Sigmoid colon (tissue), 6 donors: ENCODE measurements at regions not wholly inside any gene's neighbourhood (a gene's known extent, or its start where the extent isn't known, plus 50 kb on each side); places are given as distances from the start of the nearest gene placed in this dataset.

Experiments used
- DNase-seq: peaks from one replicate; pipeline ENCODE4 v3.0.0-alpha.2; 2019
- H3K27ac ChIP-seq, 4 donors: fragments of 200-600 bp; sonication (generic); one replicate each; pipeline ENCODE4 v1.5.1; 2016 to 2019; ENCODE audit warnings: mild to moderate bottlenecking in 1 of 4
- H3K27me3 ChIP-seq, 3 donors: fragments of 200-600 bp; sonication (generic); one replicate each; pipeline ENCODE4 v1.5.1; 2019; ENCODE audit warnings: mild to moderate bottlenecking in 1 of 3
- H3K36me3 ChIP-seq, 4 donors: fragments of 200-600 bp; sonication (generic); one replicate each; pipeline ENCODE4 v1.5.1; 2016 to 2019
- H3K4me1 ChIP-seq, 4 donors: fragments of 200-600 bp; sonication (generic); one replicate each; pipeline ENCODE4 v1.5.1; 2017 to 2019
- H3K4me3 ChIP-seq, 4 donors: fragments of 200-600 bp; sonication (generic); one replicate each; pipeline ENCODE4 v1.5.1; 2017 to 2019; ENCODE audit warnings: mild to moderate bottlenecking in 2 of 4, moderate library complexity in 1 of 4
- H3K9me3 ChIP-seq, 4 donors: fragments of 200-600 bp in 3 of 4; sonication (generic) in 3 of 4; one replicate each; pipeline versions ENCODE4 v1.5.1 to v1.6.1; 2013 to 2019
- CTCF ChIP-seq, 4 experiments: fragments of 450-650 bp in 3 of 4; fragments of 200-600 bp in 1 of 4; IDR thresholded peaks; one replicate each; pipeline ENCODE4 v1.5.1; 2016 to 2019; ENCODE audit warnings: antibody characterized with exemption in 4 of 4, mild to moderate bottlenecking in 3 of 4, moderate library complexity in 2 of 4
- EP300 ChIP-seq, 4 donors: sonication (generic); formaldehyde crosslinking; IDR thresholded peaks; one replicate each; pipeline ENCODE4 v1.6.1; 2017; ENCODE audit warnings: antibody characterized with exemption in 4 of 4
- POLR2A ChIP-seq, 2 donors: fragments of 450-650 bp; IDR thresholded peaks; one replicate each; pipeline ENCODE4 v1.6.1; 2016; ENCODE audit warnings: antibody characterized with exemption in 2 of 2, mild to moderate bottlenecking in 2 of 2, moderate library complexity in 2 of 2
- POLR2AphosphoS5 ChIP-seq, 4 donors: sonication (generic); formaldehyde crosslinking; IDR thresholded peaks; one replicate each; pipeline ENCODE4 v1.6.1; 2017; ENCODE audit warnings: antibody characterized with exemption in 4 of 4
- WGBS, 2 donors: extraction: QIAGEN DNeasy Blood & Tissue Kit; methylation state at CpG; one replicate each; pipeline ENCODE4 v1.1.7; 2013; 5-methylcytosine and 5-hydroxymethylcytosine counted together
- intact Hi-C: fragments of 100-400 bp; cut with DNase I; formaldehyde crosslinking; loops from one replicate; pipeline ENCODE4 v1.15.1; 2023
- donor health status: healthy with polysubstance abuse.
- donor health status: healthy.

- intact Hi-C loops, result no loop called here
- 32 to 45% methylated on average over 1 of the region's 1 CpG for WGBS, 2 donors
- no peaks in the 10 kb centered on the region for H3K27me3 ChIP-seq
- no peak for TF ChIP-seq POLR2A (IDR thresholded peaks at IDR 0.05)
- TF ChIP-seq CTCF (IDR thresholded peaks at IDR 0.05), result no peak
- no peak for TF ChIP-seq EP300 (IDR thresholded peaks at IDR 0.05)
- no peak for TF ChIP-seq POLR2AphosphoS5 (IDR thresholded peaks at IDR 0.05)
- no peak overlapping the region for H3K27ac ChIP-seq
- H3K9me3 ChIP-seq, result peaks cover 0 to 10% (median 8%) of the 10 kb centered on the region in 4 donors
- no peak overlapping the region for H3K4me3 ChIP-seq
- H3K4me1 ChIP-seq, result no peaks in the 10 kb centered on the region
- H3K36me3 ChIP-seq, result no peaks in the 10 kb centered on the region
- no peak for DNase-seq
Measured at GRCh38 chr6:67676892-67677291, 958.2 kb upstream of the ADGRB3 start.

- Histone ChIP-seq H3K9me3 (peaks cover 0 to 4% (median 0%) of the 10 kb centered on the region in 4 donors), H3K4me3 (no peak overlapping the region), H3K27ac (no peak overlapping the region), H3K4me1 (no peaks in the 10 kb centered on the region), H3K36me3 (no peaks in the 10 kb centered on the region), H3K27me3 (no peaks in the 10 kb centered on the region)
- DNase-seq, result no peak
- WGBS, 2 donors, result 83 to 86% methylated on average over 2 of the region's 2 CpGs
- intact Hi-C loops, result no loop called here
- TF ChIP-seq CTCF (IDR thresholded peaks at IDR 0.05), result no peak
- TF ChIP-seq POLR2A (IDR thresholded peaks at IDR 0.05), result no peak
- no peak for TF ChIP-seq EP300 (IDR thresholded peaks at IDR 0.05)
- TF ChIP-seq POLR2AphosphoS5 (IDR thresholded peaks at IDR 0.05), result no peak
Measured at GRCh38 chr6:67667637-67668422, 967.3 kb upstream of the ADGRB3 start.

GRCh38 chr6:67666177-67666964 lies 968.7 kb upstream of the ADGRB3 start:
- Histone ChIP-seq H3K4me1 (no peaks in the 10 kb centered on the region), H3K9me3 (no peaks in the 10 kb centered on the region), H3K27me3 (no peaks in the 10 kb centered on the region), H3K27ac (no peak overlapping the region), H3K4me3 (no peak overlapping the region), H3K36me3 (no peaks in the 10 kb centered on the region)
- intact Hi-C loops, result no loop called here
- TF ChIP-seq CTCF (IDR thresholded peaks at IDR 0.05) (no peak), POLR2A (IDR thresholded peaks at IDR 0.05) (no peak), EP300 (IDR thresholded peaks at IDR 0.05) (no peak), POLR2AphosphoS5 (IDR thresholded peaks at IDR 0.05) (no peak)
- 62 to 77% methylated on average over 4 of the region's 4 CpGs for WGBS, 2 donors
- DNase-seq, result no peak

GRCh38 chr6:67664942-67665341 lies 970.1 kb upstream of the ADGRB3 start:
- H3K36me3 ChIP-seq, result no peaks in the 10 kb centered on the region
- no peaks in the 10 kb centered on the region for H3K9me3 ChIP-seq
- no peak for TF ChIP-seq CTCF (IDR thresholded peaks at IDR 0.05)
- TF ChIP-seq POLR2AphosphoS5 (IDR thresholded peaks at IDR 0.05), result no peak
- TF ChIP-seq EP300 (IDR thresholded peaks at IDR 0.05), result no peak
- TF ChIP-seq POLR2A (IDR thresholded peaks at IDR 0.05), result no peak
- H3K4me3 ChIP-seq, result no peak overlapping the region
- no peaks in the 10 kb centered on the region for H3K4me1 ChIP-seq
- no peaks in the 10 kb centered on the region for H3K27me3 ChIP-seq
- H3K27ac ChIP-seq, result no peak overlapping the region
- 86 to 87% methylated on average over 5 of the region's 5 CpGs for WGBS, 2 donors
- no peak for DNase-seq
- intact Hi-C loops, result no loop called here
